HG02852 (cell line): ENCODE measurements at regions not wholly inside any gene's neighbourhood (a gene's known extent, or its start where the extent isn't known, plus 50 kb on each side); places are given as distances from the start of the nearest gene placed in this dataset.
"Not testable (repeated sequence)": the region's sequence is repeated elsewhere in the genome, so short reads cannot be mapped to it uniquely, and the experiment has no call there.

Experiments used
- ATAC-seq: cut with Tn5 transposase; IDR thresholded peaks from one replicate; pipeline ENCODE4 v1.9.1; 2021; ENCODE audit warnings: mild to moderate bottlenecking, moderate library complexity; ENCODE audit not compliant: unreplicated experiment

GRCh38 chrX:40996886-40997530 lies 88.2 kb upstream of the USP9X start:
- no peak for ATAC-seq

- ATAC-seq = no peak
Observed at GRCh38 chrX:40998123-40998522, 87.1 kb upstream of the USP9X start.

- ATAC-seq = no peak
Observed at GRCh38 chrX:41001327-41001726, 83.9 kb upstream of the USP9X start.

GRCh38 chrX:41002026-41002425 lies 83.2 kb upstream of the USP9X start:
- no peak for ATAC-seq

GRCh38 chrX:41003506-41004270 lies 81.6 kb upstream of the USP9X start:
- ATAC-seq = no peak

GRCh38 chrX:41005445-41005992 lies 79.7 kb upstream of the USP9X start:
- no peak for ATAC-seq

GRCh38 chrX:41009850-41010846 lies 75.1 kb upstream of the USP9X start:
- ATAC-seq = no peak

- ATAC-seq = no peak
Observed at GRCh38 chrX:41014776-41015360, 70.4 kb upstream of the USP9X start.

- not testable (repeated sequence) for ATAC-seq
Observed at GRCh38 chrX:41017785-41018184, 67.5 kb upstream of the USP9X start.

GRCh38 chrX:41018391-41019040 lies 66.7 kb upstream of the USP9X start:
- ATAC-seq = not testable (repeated sequence)

GRCh38 chrX:41019041-41019392 lies 66.2 kb upstream of the USP9X start:
- ATAC-seq = no peak

- no peak for ATAC-seq
Observed at GRCh38 chrX:41022566-41022965, 62.7 kb upstream of the USP9X start.

GRCh38 chrX:41023098-41023497 lies 62.1 kb upstream of the USP9X start:
- ATAC-seq = no peak

GRCh38 chrX:41024335-41024734 lies 60.9 kb upstream of the USP9X start:
- not testable (repeated sequence) for ATAC-seq

GRCh38 chrX:41024755-41025154 lies 60.5 kb upstream of the USP9X start:
- no peak for ATAC-seq

- ATAC-seq = no peak
Observed at GRCh38 chrX:41025926-41026701, 59.1 kb upstream of the USP9X start.

GRCh38 chrX:41026702-41027078 lies 58.6 kb upstream of the USP9X start:
- ATAC-seq = no peak

- ATAC-seq = no peak
Observed at GRCh38 chrX:41029332-41029731, 55.9 kb upstream of the USP9X start.

- no peak for ATAC-seq
Observed at GRCh38 chrX:41031256-41031967, 53.8 kb upstream of the USP9X start.
